ENCODE measurements at regions not wholly inside any gene's neighbourhood (a gene's known extent, or its start where the extent isn't known, plus 50 kb on each side); places are given as distances from the start of the nearest gene placed in this dataset.

DNA sequence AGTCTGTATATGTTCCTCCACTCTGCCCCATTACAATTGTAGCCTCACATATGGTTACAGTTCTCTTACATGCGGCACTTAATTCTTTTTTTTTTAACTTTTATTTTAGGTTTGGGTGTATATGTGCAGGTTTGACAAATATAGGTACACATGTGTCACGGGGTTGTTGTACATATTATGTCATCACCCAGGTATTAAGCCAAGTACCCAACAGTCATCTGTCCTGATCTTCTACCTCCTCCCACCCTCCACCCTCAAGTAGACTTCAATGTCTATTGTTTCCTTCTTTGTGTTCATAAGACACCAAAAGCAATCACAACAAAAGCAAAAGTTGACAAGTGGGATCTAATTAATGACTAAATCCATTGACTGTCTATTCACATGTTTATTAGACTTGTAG, 144.6 kb upstream of the TP63 start:
- TF ChIP-seq EZH2 (IDR thresholded peaks at IDR 0.05; ENCODE audit: borderline replicate concordance, low read depth, low read length, severe bottlenecking): no peak
- TF ChIP-seq, protein P1, sequence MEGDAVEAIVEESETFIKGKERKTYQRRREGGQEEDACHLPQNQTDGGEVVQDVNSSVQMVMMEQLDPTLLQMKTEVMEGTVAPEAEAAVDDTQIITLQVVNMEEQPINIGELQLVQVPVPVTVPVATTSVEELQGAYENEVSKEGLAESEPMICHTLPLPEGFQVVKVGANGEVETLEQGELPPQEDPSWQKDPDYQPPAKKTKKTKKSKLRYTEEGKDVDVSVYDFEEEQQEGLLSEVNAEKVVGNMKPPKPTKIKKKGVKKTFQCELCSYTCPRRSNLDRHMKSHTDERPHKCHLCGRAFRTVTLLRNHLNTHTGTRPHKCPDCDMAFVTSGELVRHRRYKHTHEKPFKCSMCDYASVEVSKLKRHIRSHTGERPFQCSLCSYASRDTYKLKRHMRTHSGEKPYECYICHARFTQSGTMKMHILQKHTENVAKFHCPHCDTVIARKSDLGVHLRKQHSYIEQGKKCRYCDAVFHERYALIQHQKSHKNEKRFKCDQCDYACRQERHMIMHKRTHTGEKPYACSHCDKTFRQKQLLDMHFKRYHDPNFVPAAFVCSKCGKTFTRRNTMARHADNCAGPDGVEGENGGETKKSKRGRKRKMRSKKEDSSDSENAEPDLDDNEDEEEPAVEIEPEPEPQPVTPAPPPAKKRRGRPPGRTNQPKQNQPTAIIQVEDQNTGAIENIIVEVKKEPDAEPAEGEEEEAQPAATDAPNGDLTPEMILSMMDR (IDR thresholded peaks at IDR 0.05; ENCODE audit: borderline replicate concordance, extremely low read depth, low read length, poor library complexity, severe bottlenecking): no peak

Data from DND-41 (cell line).